ENCODE measurements at regions not wholly inside any gene's neighbourhood (a gene's known extent, or its start where the extent isn't known, plus 50 kb on each side); places are given as distances from the start of the nearest gene placed in this dataset.

DNA sequence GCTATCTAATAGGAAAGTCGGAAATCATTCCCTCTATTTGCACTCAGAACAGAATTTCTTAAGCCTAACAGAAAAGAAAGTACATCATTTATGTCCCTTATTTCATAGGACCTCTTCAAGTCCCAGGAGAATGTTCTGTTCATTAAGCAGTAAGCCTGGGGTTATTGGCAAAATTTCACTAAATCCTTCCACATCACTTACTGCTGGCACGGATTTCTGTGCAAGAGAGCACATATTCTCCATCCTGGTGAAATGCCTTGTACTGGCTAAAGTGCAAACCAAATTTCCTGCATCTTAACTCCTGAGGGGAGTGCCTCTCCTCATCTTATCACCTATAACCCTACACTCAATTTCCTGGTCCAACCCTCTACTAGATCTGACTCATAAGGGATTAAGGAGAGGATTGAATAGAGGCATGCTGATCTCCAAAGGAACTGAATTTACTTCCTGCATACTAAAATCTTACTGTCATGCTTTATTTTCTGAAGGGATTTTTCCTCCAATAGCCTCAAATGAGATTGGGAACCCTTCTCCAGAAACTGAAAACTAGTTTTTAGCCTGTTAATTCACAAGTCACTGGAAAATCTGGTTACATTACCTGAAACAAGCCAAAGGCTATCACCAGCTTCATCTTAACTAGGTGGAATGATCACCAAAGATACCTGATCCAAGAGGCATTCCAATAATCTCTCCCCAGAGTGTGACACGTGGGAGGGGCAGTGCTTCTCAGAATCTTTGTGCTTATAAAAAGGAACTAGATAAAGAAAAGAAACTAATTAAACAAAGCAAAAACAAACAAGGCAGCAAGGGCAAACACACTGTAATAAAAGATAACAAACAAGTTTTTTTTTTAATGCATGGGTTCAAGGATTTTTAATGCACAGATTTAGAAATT, 311.1 kb downstream of the NR4A2 start:
- Histone ChIP-seq H3K4me2 (ENCODE audit: low read depth, low read length, poor library complexity, severe bottlenecking) (no peak overlapping the region), H3K9ac (ENCODE audit: low read depth, low read length, poor library complexity, severe bottlenecking) (no peak overlapping the region), H3K9me3 (ENCODE audit: insufficient read depth, low read depth, low read length) (no peaks in the 10 kb centered on the region), H3K9me2 (replicated peaks; ENCODE audit: low read depth, low read length) (no peaks in the 10 kb centered on the region), H3F3A (ENCODE audit: low read depth) (no peaks in the 10 kb centered on the region), H3K79me2 (ENCODE audit: insufficient read depth, low read length) (no peaks in the 10 kb centered on the region), H2AFZ (ENCODE audit: low read length) (no peak overlapping the region), H3K4me1 (ENCODE audit: insufficient read depth, low read length, poor library complexity, severe bottlenecking) (no peaks in the 10 kb centered on the region), H4K20me1 (ENCODE audit: insufficient read depth, low read length, poor library complexity, severe bottlenecking) (no peaks in the 10 kb centered on the region), H3K27me3 (ENCODE audit: insufficient read depth, low read length, poor library complexity, severe bottlenecking) (no peaks in the 10 kb centered on the region), H3K36me3 (ENCODE audit: insufficient read depth, low read length) (no peaks in the 10 kb centered on the region), H3K4me3 (ENCODE audit: low read length, poor library complexity, severe bottlenecking) (no peak overlapping the region)
- TF ChIP-seq, protein P1, sequence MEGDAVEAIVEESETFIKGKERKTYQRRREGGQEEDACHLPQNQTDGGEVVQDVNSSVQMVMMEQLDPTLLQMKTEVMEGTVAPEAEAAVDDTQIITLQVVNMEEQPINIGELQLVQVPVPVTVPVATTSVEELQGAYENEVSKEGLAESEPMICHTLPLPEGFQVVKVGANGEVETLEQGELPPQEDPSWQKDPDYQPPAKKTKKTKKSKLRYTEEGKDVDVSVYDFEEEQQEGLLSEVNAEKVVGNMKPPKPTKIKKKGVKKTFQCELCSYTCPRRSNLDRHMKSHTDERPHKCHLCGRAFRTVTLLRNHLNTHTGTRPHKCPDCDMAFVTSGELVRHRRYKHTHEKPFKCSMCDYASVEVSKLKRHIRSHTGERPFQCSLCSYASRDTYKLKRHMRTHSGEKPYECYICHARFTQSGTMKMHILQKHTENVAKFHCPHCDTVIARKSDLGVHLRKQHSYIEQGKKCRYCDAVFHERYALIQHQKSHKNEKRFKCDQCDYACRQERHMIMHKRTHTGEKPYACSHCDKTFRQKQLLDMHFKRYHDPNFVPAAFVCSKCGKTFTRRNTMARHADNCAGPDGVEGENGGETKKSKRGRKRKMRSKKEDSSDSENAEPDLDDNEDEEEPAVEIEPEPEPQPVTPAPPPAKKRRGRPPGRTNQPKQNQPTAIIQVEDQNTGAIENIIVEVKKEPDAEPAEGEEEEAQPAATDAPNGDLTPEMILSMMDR (conservative IDR thresholded peaks at IDR 0.05; ENCODE audit: low read length): no peak
- TF ChIP-seq EZH2phosphoT487 (IDR thresholded peaks at IDR 0.05; ENCODE audit: borderline replicate concordance): no peak

DNA sequence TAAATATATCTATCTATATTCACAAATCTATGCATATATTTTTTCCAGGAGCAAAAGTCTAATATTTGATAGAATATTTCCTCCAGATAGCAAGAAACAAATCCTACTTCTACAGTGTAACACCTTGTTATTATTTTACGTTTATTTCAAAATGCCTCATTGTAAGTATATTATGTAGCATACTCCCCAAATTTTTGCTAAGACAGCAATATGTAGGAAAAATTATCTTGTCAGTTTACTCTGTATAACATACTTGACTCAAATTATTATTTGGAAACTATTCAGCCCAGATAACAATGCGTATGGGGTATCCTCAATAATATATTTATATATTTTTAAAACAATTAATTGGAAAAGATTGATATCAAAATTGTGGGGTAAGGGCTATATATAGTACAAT, 313.2 kb downstream of the NR4A2 start:
- Histone ChIP-seq H3K27me3 (ENCODE audit: insufficient read depth, low read length, poor library complexity, severe bottlenecking) (no peaks in the 10 kb centered on the region), H3K4me1 (ENCODE audit: insufficient read depth, low read length, poor library complexity, severe bottlenecking) (no peaks in the 10 kb centered on the region), H3K36me3 (ENCODE audit: insufficient read depth, low read length) (no peaks in the 10 kb centered on the region), H3F3A (ENCODE audit: low read depth) (no peaks in the 10 kb centered on the region), H4K20me1 (ENCODE audit: insufficient read depth, low read length, poor library complexity, severe bottlenecking) (no peaks in the 10 kb centered on the region), H2AFZ (ENCODE audit: low read length) (no peak overlapping the region), H3K4me3 (ENCODE audit: low read length, poor library complexity, severe bottlenecking) (no peak overlapping the region), H3K4me2 (ENCODE audit: low read depth, low read length, poor library complexity, severe bottlenecking) (no peak overlapping the region), H3K9me3 (ENCODE audit: insufficient read depth, low read depth, low read length) (no peaks in the 10 kb centered on the region), H3K9ac (ENCODE audit: low read depth, low read length, poor library complexity, severe bottlenecking) (no peak overlapping the region), H3K79me2 (ENCODE audit: insufficient read depth, low read length) (no peaks in the 10 kb centered on the region), H3K9me2 (replicated peaks; ENCODE audit: low read depth, low read length) (no peaks in the 10 kb centered on the region)
- TF ChIP-seq EZH2phosphoT487 (IDR thresholded peaks at IDR 0.05; ENCODE audit: borderline replicate concordance): no peak
- TF ChIP-seq, protein P1 (conservative IDR thresholded peaks at IDR 0.05; ENCODE audit: low read length): no peak

DNA sequence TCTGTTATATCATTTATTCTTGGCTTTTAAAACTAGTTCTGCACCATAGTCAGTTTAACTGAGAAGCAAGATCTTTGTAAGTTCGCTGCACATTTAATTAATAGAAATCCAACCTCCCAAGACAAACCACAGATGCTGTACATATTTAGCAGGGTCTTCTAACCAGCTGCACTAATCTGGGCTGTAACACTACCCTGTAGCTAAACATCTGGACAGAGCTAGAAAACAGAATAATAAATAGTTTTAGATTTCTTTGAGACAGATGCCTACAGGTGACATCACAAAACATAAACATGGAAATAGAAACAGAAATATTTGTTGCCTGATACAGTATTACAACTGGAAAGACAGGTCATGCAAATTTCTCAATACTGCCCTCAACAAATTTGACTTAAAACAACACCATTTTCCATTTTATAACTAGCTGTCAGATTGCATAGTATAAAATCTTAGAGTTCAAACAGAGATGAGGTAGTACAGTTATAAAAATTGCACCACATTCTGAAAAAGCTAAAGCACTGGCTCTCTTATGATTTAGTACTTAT, 315.1 kb downstream of the NR4A2 start:
- no peak overlapping the region for H3K4me2 ChIP-seq (ENCODE audit: low read depth, low read length, poor library complexity, severe bottlenecking)
- no peaks in the 10 kb centered on the region for H3K27me3 ChIP-seq (ENCODE audit: insufficient read depth, low read length, poor library complexity, severe bottlenecking)
- H4K20me1 ChIP-seq (ENCODE audit: insufficient read depth, low read length, poor library complexity, severe bottlenecking): no peaks in the 10 kb centered on the region
- TF ChIP-seq EZH2phosphoT487 (IDR thresholded peaks at IDR 0.05; ENCODE audit: borderline replicate concordance): no peak
- TF ChIP-seq, protein P1 (conservative IDR thresholded peaks at IDR 0.05; ENCODE audit: low read length): no peak
- H3K4me3 ChIP-seq (ENCODE audit: low read length, poor library complexity, severe bottlenecking): no peak overlapping the region
- H3K9me3 ChIP-seq (ENCODE audit: insufficient read depth, low read depth, low read length): no peaks in the 10 kb centered on the region
- no peaks in the 10 kb centered on the region for H3K9me2 ChIP-seq (replicated peaks; ENCODE audit: low read depth, low read length)
- no peaks in the 10 kb centered on the region for H3F3A ChIP-seq (ENCODE audit: low read depth)
- H3K36me3 ChIP-seq (ENCODE audit: insufficient read depth, low read length): no peaks in the 10 kb centered on the region
- H3K4me1 ChIP-seq (ENCODE audit: insufficient read depth, low read length, poor library complexity, severe bottlenecking): no peaks in the 10 kb centered on the region
- no peak overlapping the region for H2AFZ ChIP-seq (ENCODE audit: low read length)
- H3K9ac ChIP-seq (ENCODE audit: low read depth, low read length, poor library complexity, severe bottlenecking): no peak overlapping the region
- H3K79me2 ChIP-seq (ENCODE audit: insufficient read depth, low read length): no peaks in the 10 kb centered on the region
